ENCODE measurements at regions not wholly inside any gene's neighbourhood (a gene's known extent, or its start where the extent isn't known, plus 50 kb on each side); places are given as distances from the start of the nearest gene placed in this dataset.

- DNase-seq = no peak
- Mint-ChIP-seq H3K36me3 (ENCODE audit: low read depth) (no peaks in the 10 kb centered on the region; the same call in 1 of the 2 replicates), H3K27ac (no peak overlapping the region), H3K27me3 (ENCODE audit: insufficient read depth) (0 out of 2 replicates have a peak, but pooled peaks cover 2% of the 10 kb centered on the region), H3K4me3 (no peak overlapping the region), H3K9me3 (peaks cover 46% of the 10 kb centered on the region), H3K4me1 (ENCODE audit: low read depth) (no peaks in the 10 kb centered on the region)
- TF ChIP-seq, protein P1, sequence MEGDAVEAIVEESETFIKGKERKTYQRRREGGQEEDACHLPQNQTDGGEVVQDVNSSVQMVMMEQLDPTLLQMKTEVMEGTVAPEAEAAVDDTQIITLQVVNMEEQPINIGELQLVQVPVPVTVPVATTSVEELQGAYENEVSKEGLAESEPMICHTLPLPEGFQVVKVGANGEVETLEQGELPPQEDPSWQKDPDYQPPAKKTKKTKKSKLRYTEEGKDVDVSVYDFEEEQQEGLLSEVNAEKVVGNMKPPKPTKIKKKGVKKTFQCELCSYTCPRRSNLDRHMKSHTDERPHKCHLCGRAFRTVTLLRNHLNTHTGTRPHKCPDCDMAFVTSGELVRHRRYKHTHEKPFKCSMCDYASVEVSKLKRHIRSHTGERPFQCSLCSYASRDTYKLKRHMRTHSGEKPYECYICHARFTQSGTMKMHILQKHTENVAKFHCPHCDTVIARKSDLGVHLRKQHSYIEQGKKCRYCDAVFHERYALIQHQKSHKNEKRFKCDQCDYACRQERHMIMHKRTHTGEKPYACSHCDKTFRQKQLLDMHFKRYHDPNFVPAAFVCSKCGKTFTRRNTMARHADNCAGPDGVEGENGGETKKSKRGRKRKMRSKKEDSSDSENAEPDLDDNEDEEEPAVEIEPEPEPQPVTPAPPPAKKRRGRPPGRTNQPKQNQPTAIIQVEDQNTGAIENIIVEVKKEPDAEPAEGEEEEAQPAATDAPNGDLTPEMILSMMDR (IDR thresholded peaks at IDR 0.05) = no peak
Observed at GRCh38 chr16:7004266-7004665, 328.4 kb upstream of the RBFOX1 start.

DNA sequence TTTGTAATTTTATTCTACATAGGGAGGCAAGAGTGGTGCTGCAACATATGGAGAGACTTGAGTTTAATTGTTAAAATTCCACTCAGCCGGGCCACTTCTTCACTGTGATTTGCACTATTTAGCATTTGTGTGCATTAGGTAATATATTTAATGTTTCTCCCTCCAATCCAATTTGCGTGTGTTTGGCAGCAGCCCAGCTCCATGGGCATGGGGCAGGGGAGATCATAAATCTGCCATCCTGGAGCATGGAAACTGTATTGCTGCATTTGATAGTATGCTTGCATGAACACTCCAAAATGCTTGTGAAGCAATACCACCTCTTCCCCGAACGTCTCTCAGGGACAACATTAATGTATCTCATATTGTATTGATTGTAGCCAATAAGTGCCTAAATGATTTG is 339.1 kb upstream of the RBFOX1 start:
- Mint-ChIP-seq H3K9me3 (peaks cover 16% of the 10 kb centered on the region), H3K27ac (no peak overlapping the region), H3K4me1 (ENCODE audit: low read depth) (no peaks in the 10 kb centered on the region), H3K36me3 (ENCODE audit: low read depth) (peaks cover 9% of the 10 kb centered on the region; the same call in 1 of the 2 replicates), H3K27me3 (ENCODE audit: insufficient read depth) (no peaks in the 10 kb centered on the region), H3K4me3 (no peak overlapping the region)
- no peak for DNase-seq
- TF ChIP-seq, protein P1 (IDR thresholded peaks at IDR 0.05) = no peak

DNA sequence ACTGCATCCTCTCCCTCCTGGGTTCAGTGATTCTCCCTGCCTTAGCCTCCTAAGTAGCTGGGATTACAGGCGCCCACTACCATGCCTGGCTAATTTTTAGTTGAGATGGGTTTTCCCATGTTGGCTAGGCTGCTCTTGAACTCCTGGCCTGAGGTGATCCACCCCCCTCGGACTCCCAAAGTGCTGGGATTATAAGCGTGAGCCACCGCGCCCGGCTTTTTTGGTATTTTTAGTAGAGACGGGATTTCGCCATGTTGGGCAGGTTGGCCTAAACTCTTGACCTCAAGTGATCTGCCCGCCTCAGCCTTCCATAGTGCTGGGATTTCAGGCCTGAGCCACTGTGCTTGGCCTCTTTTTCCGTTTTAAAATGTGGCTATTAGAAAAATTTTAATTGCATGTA is 343.8 kb upstream of the RBFOX1 start:
- no peak for DNase-seq

GRCh38 chr16:6977916-6978315 is 354.7 kb upstream of the RBFOX1 start:
- peaks cover 2% of the 10 kb centered on the region; the same call in 1 of the 2 replicates for H3K27me3 Mint-ChIP-seq (ENCODE audit: insufficient read depth)
- no peak overlapping the region for H3K27ac Mint-ChIP-seq
- DNase-seq = no peak
- H3K36me3 Mint-ChIP-seq (ENCODE audit: low read depth) = no peaks in the 10 kb centered on the region
- H3K4me1 Mint-ChIP-seq (ENCODE audit: low read depth) = no peaks in the 10 kb centered on the region
- H3K9me3 Mint-ChIP-seq = peaks cover 38% of the 10 kb centered on the region
- H3K4me3 Mint-ChIP-seq = no peak overlapping the region
- TF ChIP-seq, protein P1 (IDR thresholded peaks at IDR 0.05) = no peak

More for the DNA sequence above, 343.8 kb upstream of the RBFOX1 start:
- Mint-ChIP-seq H3K4me1 (ENCODE audit: low read depth) (no peaks in the 10 kb centered on the region), H3K27ac (no peak overlapping the region), H3K36me3 (ENCODE audit: low read depth) (0 out of 2 replicates have a peak, but pooled peaks cover 5% of the 10 kb centered on the region), H3K9me3 (peaks cover 43% of the 10 kb centered on the region), H3K27me3 (ENCODE audit: insufficient read depth) (no peaks in the 10 kb centered on the region), H3K4me3 (no peak overlapping the region)
- TF ChIP-seq, protein P1 (IDR thresholded peaks at IDR 0.05) = no peak

DNA sequence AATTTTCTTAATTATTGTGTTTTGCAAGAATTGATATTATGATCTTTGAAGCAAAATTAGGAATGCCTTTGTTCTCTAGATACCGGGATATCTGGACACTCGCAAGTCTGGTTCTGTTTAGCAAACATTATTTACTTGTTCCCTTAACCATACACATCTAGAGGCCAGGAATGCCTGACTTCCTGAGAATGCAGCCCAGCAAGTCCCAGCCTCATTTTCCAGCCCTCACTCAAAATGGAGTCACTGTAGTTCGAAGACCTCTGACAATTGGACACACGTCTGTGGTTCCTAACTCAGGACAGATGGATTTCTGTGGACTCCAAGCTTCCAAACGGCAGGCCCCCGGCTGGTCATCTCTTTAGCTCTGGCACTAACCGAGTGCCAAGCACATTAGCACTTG is 355.4 kb upstream of the RBFOX1 start:
- TF ChIP-seq, protein P1 (IDR thresholded peaks at IDR 0.05) = no peak
- no peak overlapping the region for H3K4me3 Mint-ChIP-seq
- H3K27ac Mint-ChIP-seq = no peak overlapping the region

DNA sequence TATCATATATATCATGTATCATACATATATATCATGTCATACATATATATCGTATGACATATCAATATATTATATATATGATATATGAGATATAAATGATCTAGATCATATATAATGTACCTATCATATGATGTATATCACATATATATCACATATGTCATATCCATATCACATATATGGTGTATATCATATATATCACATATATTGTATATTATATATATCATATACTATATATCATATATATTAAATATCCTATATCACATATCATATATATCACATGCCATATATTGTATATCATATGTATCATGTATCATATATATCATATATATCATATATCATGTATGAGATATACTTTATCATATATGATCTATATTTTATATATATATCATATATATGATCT is 355.9 kb upstream of the RBFOX1 start:
- H3K27ac Mint-ChIP-seq = no peak overlapping the region

More for the DNA sequence above, 355.4 kb upstream of the RBFOX1 start:
- H3K36me3 Mint-ChIP-seq (ENCODE audit: low read depth) = no peaks in the 10 kb centered on the region; the same call in 1 of the 2 replicates
- DNase-seq = no peak
- no peaks in the 10 kb centered on the region for H3K4me1 Mint-ChIP-seq (ENCODE audit: low read depth)
- peaks cover 2% of the 10 kb centered on the region; the same call in 1 of the 2 replicates for H3K27me3 Mint-ChIP-seq (ENCODE audit: insufficient read depth)
- peaks cover 37% of the 10 kb centered on the region for H3K9me3 Mint-ChIP-seq

More for the DNA sequence above, 355.9 kb upstream of the RBFOX1 start:
- Mint-ChIP-seq H3K27me3 (ENCODE audit: insufficient read depth) (peaks cover 2% of the 10 kb centered on the region; the same call in 1 of the 2 replicates), H3K4me1 (ENCODE audit: low read depth) (no peaks in the 10 kb centered on the region), H3K36me3 (ENCODE audit: low read depth) (no peaks in the 10 kb centered on the region; the same call in 1 of the 2 replicates), H3K4me3 (no peak overlapping the region), H3K9me3 (peaks cover 34% of the 10 kb centered on the region)
- no peak for DNase-seq
- TF ChIP-seq, protein P1 (IDR thresholded peaks at IDR 0.05) = no peak
